ENCODE measurements at regions not wholly inside any gene's neighbourhood (a gene's known extent, or its start where the extent isn't known, plus 50 kb on each side); places are given as distances from the start of the nearest gene placed in this dataset.

- DNase-seq (ENCODE audit: insufficient read length, low spot score), result no peak
- FAIRE-seq, result no peak
Measured at GRCh38 chr20:56949318-56949717, 317.1 kb downstream of the BMP7 start.

- DNase-seq (ENCODE audit: insufficient read length, low spot score) (no peak), FAIRE-seq (no peak)
Measured at GRCh38 chr20:56952258-56953047, 314.0 kb downstream of the BMP7 start.

- DNase-seq (ENCODE audit: insufficient read length, low spot score) (no peak), FAIRE-seq (no peak)
Measured at GRCh38 chr20:56953048-56953586, 313.3 kb downstream of the BMP7 start.

GRCh38 chr20:56954797-56955196 lies 311.6 kb downstream of the BMP7 start:
- DNase-seq (ENCODE audit: insufficient read length, low spot score), result no peak
- FAIRE-seq, result no peak

GRCh38 chr20:56955680-56956079 lies 310.8 kb downstream of the BMP7 start:
- FAIRE-seq, result no peak
- DNase-seq (ENCODE audit: insufficient read length, low spot score), result no peak

GRCh38 chr20:56956534-56956933 lies 309.9 kb downstream of the BMP7 start:
- DNase-seq (ENCODE audit: insufficient read length, low spot score) (no peak), FAIRE-seq (no peak)

GRCh38 chr20:56957737-56958553 lies 308.5 kb downstream of the BMP7 start:
- DNase-seq (ENCODE audit: insufficient read length, low spot score), result no peak
- no peak for FAIRE-seq

GRCh38 chr20:56964901-56965300 lies 301.5 kb downstream of the BMP7 start:
- DNase-seq (ENCODE audit: insufficient read length, low spot score) (no peak), FAIRE-seq (no peak)

- DNase-seq (ENCODE audit: insufficient read length, low spot score) (no peak), FAIRE-seq (no peak)
Measured at GRCh38 chr20:56967916-56968315, 298.5 kb downstream of the BMP7 start.

GRCh38 chr20:56968376-56969048 lies 297.9 kb downstream of the BMP7 start:
- no peak for FAIRE-seq
- DNase-seq (ENCODE audit: insufficient read length, low spot score), result no peak

- no peak for FAIRE-seq
- no peak for DNase-seq (ENCODE audit: insufficient read length, low spot score)
Measured at GRCh38 chr20:56974499-56975250, 291.8 kb downstream of the BMP7 start.

- no peak for FAIRE-seq
- no peak for DNase-seq (ENCODE audit: insufficient read length, low spot score)
Measured at GRCh38 chr20:56975838-56976237, 290.6 kb downstream of the BMP7 start.

- no peak for FAIRE-seq
Measured at GRCh38 chr20:56976336-56976735, 290.1 kb downstream of the BMP7 start.

GRCh38 chr20:56978475-56978874 lies 288.0 kb downstream of the BMP7 start:
- FAIRE-seq, result no peak

More at GRCh38 chr20:56976336-56976735, 290.1 kb downstream of the BMP7 start:
- no peak for DNase-seq (ENCODE audit: insufficient read length, low spot score)

GRCh38 chr20:56979125-56979524 lies 287.3 kb downstream of the BMP7 start:
- no peak for DNase-seq (ENCODE audit: insufficient read length, low spot score)
- FAIRE-seq, result no peak

More at GRCh38 chr20:56978475-56978874, 288.0 kb downstream of the BMP7 start:
- DNase-seq (ENCODE audit: insufficient read length, low spot score), result no peak

GRCh38 chr20:56981301-56981700 lies 285.1 kb downstream of the BMP7 start:
- DNase-seq (ENCODE audit: insufficient read length, low spot score) (no peak), FAIRE-seq (no peak)

GRCh38 chr20:56983813-56984212 lies 282.6 kb downstream of the BMP7 start:
- DNase-seq (ENCODE audit: insufficient read length, low spot score) (no peak), FAIRE-seq (no peak)

- FAIRE-seq (no peak), DNase-seq (ENCODE audit: insufficient read length, low spot score) (no peak)
Measured at GRCh38 chr20:56985066-56985685, 281.3 kb downstream of the BMP7 start.

- no peak for FAIRE-seq
- no peak for DNase-seq (ENCODE audit: insufficient read length, low spot score)
Measured at GRCh38 chr20:56986476-56986875, 280.0 kb downstream of the BMP7 start.
